ENCODE measurements at regions not wholly inside any gene's neighbourhood (a gene's known extent, or its start where the extent isn't known, plus 50 kb on each side); places are given as distances from the start of the nearest gene placed in this dataset.

- ATAC-seq (no peak), DNase-seq (ENCODE audit: low spot score) (no peak)
- Histone ChIP-seq H3K27me3 (ENCODE audit: insufficient read depth) (no peaks in the 10 kb centered on the region), H3K9me2 (ENCODE audit: insufficient read depth) (no peaks in the 10 kb centered on the region), H3K79me2 (replicated peaks; ENCODE audit: insufficient read depth) (no peaks in the 10 kb centered on the region), H3K4me1 (ENCODE audit: insufficient read depth) (peaks cover 5% of the 10 kb centered on the region; the same call in 1 of the 2 replicates), H3K4me2 (no peak overlapping the region), H3K36me3 (ENCODE audit: insufficient read depth) (no peaks in the 10 kb centered on the region), H3K27ac (ENCODE audit: low read depth) (no peak overlapping the region), H4K20me1 (replicated peaks; ENCODE audit: insufficient read depth) (no peaks in the 10 kb centered on the region), H3F3A (replicated peaks; ENCODE audit: low read depth) (no peaks in the 10 kb centered on the region), H3K4me3 (no peak overlapping the region), H2AFZ (no peak overlapping the region)
- H3K4me1 Mint-ChIP-seq = peaks cover 18% of the 10 kb centered on the region; the same call in 2 of the 3 replicates
- H3K27me3 Mint-ChIP-seq (ENCODE audit: insufficient read depth, low read depth, poor library complexity) = peaks cover 2% of the 10 kb centered on the region
- H3K4me3 Mint-ChIP-seq = no peak overlapping the region
- H3K36me3 Mint-ChIP-seq (ENCODE audit: low read depth) = no peaks in the 10 kb centered on the region
- H3K27ac Mint-ChIP-seq = no peak overlapping the region
- H3K9me3 Mint-ChIP-seq = no peaks in the 10 kb centered on the region
- TF ChIP-seq POLR2AphosphoS5 (IDR thresholded peaks at IDR 0.05; ENCODE audit: low read depth) (no peak), ETS1 (IDR thresholded peaks at IDR 0.05) (no peak), ZNF114 (CRISPR knock-in tag; IDR thresholded peaks at IDR 0.05) (no peak), CREB1 (CRISPR knock-in tag; IDR thresholded peaks at IDR 0.05; ENCODE audit: low read depth) (no peak), EZH2 (IDR thresholded peaks at IDR 0.05; ENCODE audit: low read depth, unreplicated experiment) (no peak), ZNF462 (CRISPR knock-in tag; IDR thresholded peaks at IDR 0.05) (no peak), ZNF331 (CRISPR knock-in tag; IDR thresholded peaks at IDR 0.05; ENCODE audit: low read depth) (no peak), STAT1 (IDR thresholded peaks at IDR 0.05; ENCODE audit: unreplicated experiment) (no peak), NANOG (IDR thresholded peaks at IDR 0.05; ENCODE audit: borderline replicate concordance) (no peak), EZH2phosphoT487 (IDR thresholded peaks at IDR 0.05; ENCODE audit: unreplicated experiment) (no peak), REST (IDR thresholded peaks at IDR 0.05; ENCODE audit: unreplicated experiment) (no peak)
Measured at GRCh38 chr3:144060881-144061280, 89.3 kb downstream of the DIPK2A start.
